OCI-LY7 (cell line): ENCODE measurements at regions not wholly inside any gene's neighbourhood (a gene's known extent, or its start where the extent isn't known, plus 50 kb on each side); places are given as distances from the start of the nearest gene placed in this dataset.

Experiments
- BruUV-seq: library from RNA; stranded (reverse); fragments of 400-500 nt; replicated peaks from 2 replicates; lab custom pipeline; 2021; lab: Mats Ljungman, UMichigan
- CTCF ChIA-PET: fragments of 300-600 bp; sonication (Branson Sonifier 250); formaldehyde crosslinking; loops from one replicate; lab custom pipeline; 2022; ENCODE audit warnings: antibody characterized with exemption; ENCODE audit not compliant: unreplicated experiment; lab: Charles Lee
- POLR2A ChIA-PET: fragments of 300-600 bp; sonication (Branson Sonifier 250); formaldehyde crosslinking; loops from one replicate; lab custom pipeline; 2022; ENCODE audit warnings: antibody characterized with exemption; lab: Charles Lee
- DNase-seq: peaks from one replicate; pipeline ENCODE4 v3.0.0-alpha.2; 2015; ENCODE audit warnings: low spot score
- H2AFZ ChIP-seq: fragments of 200-600 bp; sonication (generic), shearing (Covaris generic); 2 replicates; pipeline ENCODE4 v1.6.1; 2014; ENCODE audit warnings: mild to moderate bottlenecking, antibody characterized with exemption, low read length, moderate library complexity
- H3K27ac ChIP-seq: fragments of 200-600 bp; sonication (generic); 2 replicates; pipeline ENCODE4 v1.5.1; 2014; ENCODE audit warnings: mixed run types, low read depth, mild to moderate bottlenecking, moderate library complexity, low read length, inconsistent platforms; ENCODE audit not compliant: poor library complexity, severe bottlenecking
- H3K36me3 ChIP-seq: fragments of 200-600 bp; sonication (generic); 2 replicates; pipeline ENCODE4 v1.6.1; 2014; ENCODE audit warnings: mild to moderate bottlenecking, antibody characterized with exemption, low read length, moderate library complexity, mixed read lengths; ENCODE audit not compliant: insufficient read depth
- H3K4me1 ChIP-seq: fragments of 200-600 bp; sonication (generic); 2 replicates; pipeline ENCODE4 v1.5.1; 2014; ENCODE audit warnings: mild to moderate bottlenecking, low read length; ENCODE audit not compliant: insufficient read depth, poor library complexity, severe bottlenecking
- H3K4me2 ChIP-seq: fragments of 200-600 bp; sonication (generic); 2 replicates; pipeline ENCODE4 v1.6.1; 2014; ENCODE audit warnings: mild to moderate bottlenecking, low read length
- H3K4me3 ChIP-seq: fragments of 200-600 bp; sonication (generic); 2 replicates; pipeline ENCODE4 v1.5.1; 2014; ENCODE audit warnings: mild to moderate bottlenecking, low read depth, low read length; ENCODE audit not compliant: poor library complexity, severe bottlenecking
- H3K79me2 ChIP-seq: fragments of 200-600 bp; sonication (generic); 2 replicates; pipeline ENCODE4 v1.6.1; 2016; ENCODE audit warnings: low read depth, mild to moderate bottlenecking, low read length, moderate library complexity, mixed read lengths; ENCODE audit not compliant: insufficient read depth
- H3K9me2 ChIP-seq: fragments of 200-600 bp; sonication (generic); 2 replicates; pipeline ENCODE4 v1.6.1; 2016; ENCODE audit warnings: mild to moderate bottlenecking, low read length, mixed read lengths; ENCODE audit not compliant: insufficient read depth
- H3K9me3 ChIP-seq: fragments of 200-600 bp; sonication (generic); 2 replicates; pipeline ENCODE4 v1.6.1; 2014; ENCODE audit warnings: mild to moderate bottlenecking, mixed run types, low read length, mixed read lengths
- H4K20me1 ChIP-seq: fragments of 200-600 bp; sonication (generic); 2 replicates; pipeline ENCODE4 v1.6.1; 2014; ENCODE audit warnings: mild to moderate bottlenecking, antibody characterized with exemption, low read length, moderate library complexity, mixed read lengths; ENCODE audit not compliant: insufficient read depth
- CTCF ChIP-seq: fragments of 200-600 bp; sonication (generic); conservative IDR thresholded peaks from 2 replicates; pipeline ENCODE4 v1.5.1; 2014; ENCODE audit warnings: mild to moderate bottlenecking, antibody characterized with exemption, low read length, moderate library complexity, mixed read lengths
- EZH2phosphoT487 ChIP-seq: fragments of 200-600 bp; sonication (generic); IDR thresholded peaks from 2 replicates; pipeline ENCODE4 v1.6.1; 2018; ENCODE audit warnings: low read depth, borderline replicate concordance, mild to moderate bottlenecking, mixed run types, antibody characterized with exemption, low read length, moderate library complexity, mixed read lengths
- intact Hi-C: fragments of 100-400 bp; cut with micrococcal nuclease; formaldehyde crosslinking; loops from one replicate; pipeline ENCODE4 v1.10.0; 2022; ENCODE audit not compliant: unreplicated experiment

- CTCF ChIA-PET = no interaction called here
- no TSS peak for BruUV-seq
- Histone ChIP-seq H3K4me2 (no peak overlapping the region), H2AFZ (no peak overlapping the region), H3K79me2 (no peaks in the 10 kb centered on the region), H3K4me1 (no peaks in the 10 kb centered on the region), H3K36me3 (no peaks in the 10 kb centered on the region), H3K4me3 (no peak overlapping the region), H3K27ac (no peak overlapping the region), H3K9me3 (no peaks in the 10 kb centered on the region), H3K9me2 (no peaks in the 10 kb centered on the region), H4K20me1 (no peaks in the 10 kb centered on the region)
- POLR2A ChIA-PET = interaction anchor here (0.6 kb wide), 1 partner anchor 330 kb away, joined by 4 read pairs; no protein-coding TSS in a partner anchor
- no peak for TF ChIP-seq CTCF
- intact Hi-C loops = no loop called here
- DNase-seq = no peak
Measured at GRCh38 chr11:120055646-120056045, 82.3 kb downstream of the TRIM29 start.

- Histone ChIP-seq H2AFZ (no peak overlapping the region), H3K36me3 (no peaks in the 10 kb centered on the region), H3K27ac (no peak overlapping the region), H3K4me2 (no peak overlapping the region), H3K9me3 (no peaks in the 10 kb centered on the region), H3K4me1 (no peaks in the 10 kb centered on the region), H3K9me2 (no peaks in the 10 kb centered on the region), H4K20me1 (no peaks in the 10 kb centered on the region), H3K4me3 (no peak overlapping the region), H3K79me2 (no peaks in the 10 kb centered on the region)
- POLR2A ChIA-PET = no interaction called here
- CTCF ChIA-PET = interaction anchor here (0.6 kb wide), 1 partner anchor 1089 kb away, joined by 3 read pairs; no protein-coding TSS in a partner anchor
- intact Hi-C loops = no loop called here
- BruUV-seq = no TSS peak
- TF ChIP-seq CTCF = no peak
- no peak for TF ChIP-seq EZH2phosphoT487
- DNase-seq = no peak
Measured at GRCh38 chr11:120054753-120055045, 83.2 kb downstream of the TRIM29 start.

GRCh38 chr11:120054016-120054752 lies 83.7 kb downstream of the TRIM29 start:
- Histone ChIP-seq H2AFZ (no peak overlapping the region), H3K9me2 (no peaks in the 10 kb centered on the region), H3K4me3 (no peak overlapping the region), H3K4me2 (no peak overlapping the region), H3K27ac (no peak overlapping the region), H3K4me1 (no peaks in the 10 kb centered on the region), H4K20me1 (no peaks in the 10 kb centered on the region), H3K9me3 (no peaks in the 10 kb centered on the region), H3K36me3 (no peaks in the 10 kb centered on the region), H3K79me2 (no peaks in the 10 kb centered on the region)
- intact Hi-C loops = no loop called here
- ChIA-PET POLR2A (no interaction called here), CTCF (no interaction called here)
- no peak for DNase-seq
- no peak for TF ChIP-seq CTCF
- TF ChIP-seq EZH2phosphoT487 = no peak
- no TSS peak for BruUV-seq
